OCI-LY3 (cell line): ENCODE measurements at regions not wholly inside any gene's neighbourhood (a gene's known extent, or its start where the extent isn't known, plus 50 kb on each side); places are given as distances from the start of the nearest gene placed in this dataset.

Source experiments
- H2AFZ ChIP-seq: fragments of 200-600, 300-600 bp; shearing (Covaris generic); 2 replicates; pipeline ENCODE4 v1.6.0; 2014; ENCODE audit warnings: antibody characterized with exemption, low read depth, low read length
- H3K27ac ChIP-seq: fragments of 200-600, 300-600 bp; sonication (generic); 2 replicates; pipeline ENCODE4 v1.5.1; 2014; ENCODE audit warnings: mild to moderate bottlenecking, low read length, moderate library complexity, mixed read lengths
- H3K27me3 ChIP-seq: fragments of 200-600, 300-600 bp; sonication (generic); 2 replicates; pipeline ENCODE4 v1.6.1; 2014; ENCODE audit warnings: low read depth, low read length, mixed read lengths
- H3K36me3 ChIP-seq: fragments of 200-600, 300-600 bp; sonication (generic); replicated peaks from 2 replicates; pipeline ENCODE3; 2014; ENCODE audit warnings: low read depth, low read length, mixed read lengths
- H3K4me1 ChIP-seq: fragments of 300-600, 200-600 bp; sonication (generic); 2 replicates; pipeline ENCODE4 v1.6.1; 2014; ENCODE audit warnings: low read length, mixed read lengths
- H3K4me2 ChIP-seq: fragments of 200-600, 300-600 bp; sonication (generic); 2 replicates; pipeline ENCODE4 v1.6.1; 2014; ENCODE audit warnings: low read length, mixed read lengths
- H3K4me3 ChIP-seq: fragments of 300-600, 200-600 bp; sonication (generic); 2 replicates; pipeline ENCODE4 v1.5.1; 2014; ENCODE audit warnings: antibody characterized with exemption, mild to moderate bottlenecking, low read length, moderate library complexity
- H3K79me2 ChIP-seq: fragments of 300-600, 200-600 bp; shearing (Covaris generic); 2 replicates; pipeline ENCODE4 v1.6.1; 2014; ENCODE audit warnings: mild to moderate bottlenecking, low read length, mixed read lengths
- H3K9ac ChIP-seq: fragments of 300-600, 200-600 bp; shearing (Covaris generic); 2 replicates; pipeline ENCODE4 v1.6.0; 2014; ENCODE audit warnings: mild to moderate bottlenecking, low read length, moderate library complexity
- H3K9me3 ChIP-seq: fragments of 200-600, 300-600 bp; shearing (Covaris generic); 2 replicates; pipeline ENCODE4 v1.6.1; 2014; ENCODE audit warnings: low read length, mixed read lengths; ENCODE audit not compliant: insufficient read depth
- H4K20me1 ChIP-seq: fragments of 200-600, 300-600 bp; sonication (generic); 2 replicates; pipeline ENCODE4 v1.6.1; 2016; ENCODE audit warnings: low read length, mixed read lengths; ENCODE audit not compliant: insufficient read depth
- EZH2phosphoT487 ChIP-seq: fragments of 200-600 bp; shearing (Covaris generic); IDR thresholded peaks from 2 replicates; pipeline ENCODE4 v1.6.1; 2018; ENCODE audit warnings: antibody characterized with exemption, mixed run types, low read depth
- TF ChIP-seq, protein P1 (sequence below): fragments of 200-600, 300-600 bp; sonication (generic); IDR thresholded peaks from 2 replicates; pipeline ENCODE4 v1.5.1; 2014; ENCODE audit warnings: antibody characterized with exemption, low read length, low read depth

DNA sequence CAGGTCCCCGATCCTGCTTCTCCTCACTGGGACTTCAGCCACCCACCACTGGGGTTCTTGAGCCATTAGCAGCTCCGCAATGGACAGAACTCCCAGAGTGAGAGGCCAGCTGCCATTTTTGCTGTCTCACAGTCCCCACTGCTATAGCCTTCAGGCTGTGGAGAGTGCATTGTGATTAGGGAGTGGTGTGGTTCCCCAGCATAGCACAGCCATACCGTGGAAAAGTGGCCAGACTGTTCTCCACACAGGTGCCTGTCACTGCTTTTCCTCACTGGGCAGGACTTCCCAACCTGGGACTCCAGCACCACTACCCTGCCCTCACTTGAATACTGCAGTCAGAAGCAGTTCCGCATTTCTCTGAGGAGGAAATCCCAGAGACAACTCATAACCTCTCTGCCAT is 270.3 kb upstream of the DCBLD2 start:
- H3K4me1 ChIP-seq: no peaks in the 10 kb centered on the region
- no peak overlapping the region for H2AFZ ChIP-seq
- no peak for TF ChIP-seq EZH2phosphoT487
- TF ChIP-seq, protein P1, sequence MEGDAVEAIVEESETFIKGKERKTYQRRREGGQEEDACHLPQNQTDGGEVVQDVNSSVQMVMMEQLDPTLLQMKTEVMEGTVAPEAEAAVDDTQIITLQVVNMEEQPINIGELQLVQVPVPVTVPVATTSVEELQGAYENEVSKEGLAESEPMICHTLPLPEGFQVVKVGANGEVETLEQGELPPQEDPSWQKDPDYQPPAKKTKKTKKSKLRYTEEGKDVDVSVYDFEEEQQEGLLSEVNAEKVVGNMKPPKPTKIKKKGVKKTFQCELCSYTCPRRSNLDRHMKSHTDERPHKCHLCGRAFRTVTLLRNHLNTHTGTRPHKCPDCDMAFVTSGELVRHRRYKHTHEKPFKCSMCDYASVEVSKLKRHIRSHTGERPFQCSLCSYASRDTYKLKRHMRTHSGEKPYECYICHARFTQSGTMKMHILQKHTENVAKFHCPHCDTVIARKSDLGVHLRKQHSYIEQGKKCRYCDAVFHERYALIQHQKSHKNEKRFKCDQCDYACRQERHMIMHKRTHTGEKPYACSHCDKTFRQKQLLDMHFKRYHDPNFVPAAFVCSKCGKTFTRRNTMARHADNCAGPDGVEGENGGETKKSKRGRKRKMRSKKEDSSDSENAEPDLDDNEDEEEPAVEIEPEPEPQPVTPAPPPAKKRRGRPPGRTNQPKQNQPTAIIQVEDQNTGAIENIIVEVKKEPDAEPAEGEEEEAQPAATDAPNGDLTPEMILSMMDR: no peak
- no peak overlapping the region for H3K27ac ChIP-seq
- no peaks in the 10 kb centered on the region for H3K36me3 ChIP-seq
- H4K20me1 ChIP-seq: no peaks in the 10 kb centered on the region
- no peak overlapping the region for H3K4me2 ChIP-seq
- H3K4me3 ChIP-seq: no peak overlapping the region
- H3K9ac ChIP-seq: no peak overlapping the region
- H3K9me3 ChIP-seq: no peaks in the 10 kb centered on the region
- H3K79me2 ChIP-seq: no peaks in the 10 kb centered on the region
- H3K27me3 ChIP-seq: no peaks in the 10 kb centered on the region

DNA sequence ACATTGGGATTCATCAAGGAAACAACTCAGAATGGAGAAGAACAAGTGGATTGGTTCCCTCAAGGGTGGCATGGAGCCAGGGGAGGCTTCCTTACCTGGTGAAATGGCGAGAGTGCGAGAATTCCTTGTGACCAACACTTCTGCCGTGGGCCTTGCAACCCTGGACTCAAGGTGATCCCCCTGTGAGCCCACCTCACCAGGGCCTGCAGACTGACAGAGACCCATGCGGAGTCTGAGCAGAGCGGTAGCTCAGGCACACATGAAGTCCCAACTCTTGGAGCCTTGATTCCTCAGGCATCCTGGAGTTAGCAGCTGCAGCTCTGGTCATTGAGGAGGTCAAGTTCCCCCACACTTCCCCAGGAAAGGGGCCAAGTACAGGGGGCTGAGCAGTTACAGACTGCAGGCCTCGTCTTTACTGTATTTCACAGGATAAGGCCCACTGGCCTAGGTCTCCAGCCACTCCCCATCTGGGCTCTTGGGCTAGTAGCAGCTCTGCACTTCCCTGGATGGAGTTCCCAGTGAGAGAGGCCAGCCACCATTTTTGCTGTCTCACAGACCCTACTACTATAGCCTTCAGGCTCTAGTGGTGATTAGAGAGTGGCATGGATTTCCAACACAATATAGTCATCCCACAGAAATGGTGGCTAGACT is 269.5 kb upstream of the DCBLD2 start:
- Histone ChIP-seq H3K36me3 (no peaks in the 10 kb centered on the region), H3K9ac (no peak overlapping the region), H3K27me3 (no peaks in the 10 kb centered on the region), H3K4me3 (no peak overlapping the region), H3K4me2 (no peak overlapping the region), H3K27ac (no peak overlapping the region), H3K79me2 (no peaks in the 10 kb centered on the region), H3K9me3 (no peaks in the 10 kb centered on the region), H3K4me1 (no peaks in the 10 kb centered on the region), H2AFZ (no peak overlapping the region), H4K20me1 (no peaks in the 10 kb centered on the region)
- TF ChIP-seq, protein P1: no peak
- no peak for TF ChIP-seq EZH2phosphoT487

DNA sequence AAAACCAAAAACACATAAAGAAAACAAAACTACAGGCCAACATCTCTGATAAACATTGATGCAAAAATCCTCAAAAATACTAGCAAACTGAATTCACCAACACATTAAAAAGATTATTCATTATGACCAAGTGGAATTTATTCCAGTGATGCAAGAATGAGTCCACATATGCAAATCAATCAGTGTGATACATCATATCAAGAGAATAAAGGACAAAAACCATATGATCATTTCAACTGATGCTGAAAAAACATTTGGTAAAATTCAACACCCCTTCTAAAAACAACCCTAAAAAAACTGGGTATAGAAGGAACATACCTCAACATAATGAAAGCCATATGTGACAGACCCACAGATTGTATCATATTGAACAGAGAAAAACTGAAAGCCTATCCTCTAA is 265.6 kb upstream of the DCBLD2 start:
- H3K27ac ChIP-seq: no peak overlapping the region
- no peak overlapping the region for H3K4me2 ChIP-seq
- no peaks in the 10 kb centered on the region for H3K9me3 ChIP-seq
- no peaks in the 10 kb centered on the region for H4K20me1 ChIP-seq
- no peaks in the 10 kb centered on the region for H3K79me2 ChIP-seq
- TF ChIP-seq, protein P1: no peak
- no peak for TF ChIP-seq EZH2phosphoT487
- H3K4me1 ChIP-seq: no peaks in the 10 kb centered on the region
- no peak overlapping the region for H3K4me3 ChIP-seq
- H3K36me3 ChIP-seq: no peaks in the 10 kb centered on the region
- no peaks in the 10 kb centered on the region for H3K27me3 ChIP-seq
- H3K9ac ChIP-seq: no peak overlapping the region
- H2AFZ ChIP-seq: no peak overlapping the region

DNA sequence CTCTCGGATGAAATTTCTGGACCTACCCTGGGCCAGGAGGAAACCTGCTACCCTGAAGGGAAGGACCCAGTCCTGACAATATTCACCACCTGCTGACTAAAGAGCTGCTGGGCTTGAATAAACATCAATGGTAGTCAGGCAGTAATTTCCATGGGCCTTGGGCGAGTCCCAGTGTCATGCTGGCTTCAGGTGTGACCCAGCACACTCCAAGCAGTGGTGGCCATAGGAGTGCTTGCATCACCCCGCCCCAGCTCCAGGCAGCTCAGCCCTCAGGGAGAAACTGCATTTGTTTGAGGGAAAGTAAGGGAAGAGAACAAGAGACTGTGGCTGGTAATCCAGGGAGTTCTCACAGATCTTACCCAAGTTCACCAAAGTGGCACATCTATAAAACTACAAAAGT is 261.8 kb upstream of the DCBLD2 start:
- Histone ChIP-seq H3K27me3 (no peaks in the 10 kb centered on the region), H3K27ac (no peak overlapping the region), H4K20me1 (no peaks in the 10 kb centered on the region), H3K9me3 (peaks cover 11% of the 10 kb centered on the region; the same call in 1 of the 2 replicates), H3K79me2 (no peaks in the 10 kb centered on the region), H2AFZ (no peak overlapping the region), H3K36me3 (no peaks in the 10 kb centered on the region), H3K4me1 (no peaks in the 10 kb centered on the region), H3K4me2 (no peak overlapping the region), H3K9ac (no peak overlapping the region), H3K4me3 (no peak overlapping the region)
- TF ChIP-seq EZH2phosphoT487: no peak
- TF ChIP-seq, protein P1: no peak
